Ectodermal cell (in vitro differentiated cells): ENCODE measurements at regions not wholly inside any gene's neighbourhood (a gene's known extent, or its start where the extent isn't known, plus 50 kb on each side); places are given as distances from the start of the nearest gene placed in this dataset.

Experiments
- H3K27ac ChIP-seq: 2 replicates; pipeline ENCODE4 v1.7.0; 2013; ENCODE audit warnings: mild to moderate bottlenecking, low read depth, low read length; ENCODE audit not compliant: insufficient read depth, poor library complexity, severe bottlenecking
- H3K27me3 ChIP-seq: 2 replicates; pipeline ENCODE4 v1.7.0; 2013; ENCODE audit warnings: mild to moderate bottlenecking, low read length; ENCODE audit not compliant: insufficient read depth, control insufficient read depth, poor library complexity, severe bottlenecking
- H3K36me3 ChIP-seq: one replicate; pipeline ENCODE4 v1.7.0; 2013; ENCODE audit warnings: low read length; ENCODE audit not compliant: control insufficient read depth, insufficient read depth
- H3K4me1 ChIP-seq: one replicate; pipeline ENCODE4 v1.7.0; 2013; ENCODE audit warnings: low read length; ENCODE audit not compliant: control insufficient read depth, insufficient read depth
- H3K4me3 ChIP-seq: 2 replicates; pipeline ENCODE4 v1.7.0; 2013; ENCODE audit warnings: low read depth, low read length, control low read depth; ENCODE audit not compliant: insufficient read depth
- H3K9me3 ChIP-seq: 2 replicates; pipeline ENCODE4 v1.7.0; 2013; ENCODE audit warnings: mild to moderate bottlenecking, low read length, moderate library complexity; ENCODE audit not compliant: control insufficient read depth
- WGBS, 2 experiments: methylation state at CpG; one replicate each; pipeline ENCODE4 v1.1.7; 2013; ENCODE audit warnings: missing lambda C conversion rate in 2 of 2; 5-methylcytosine and 5-hydroxymethylcytosine counted together

DNA sequence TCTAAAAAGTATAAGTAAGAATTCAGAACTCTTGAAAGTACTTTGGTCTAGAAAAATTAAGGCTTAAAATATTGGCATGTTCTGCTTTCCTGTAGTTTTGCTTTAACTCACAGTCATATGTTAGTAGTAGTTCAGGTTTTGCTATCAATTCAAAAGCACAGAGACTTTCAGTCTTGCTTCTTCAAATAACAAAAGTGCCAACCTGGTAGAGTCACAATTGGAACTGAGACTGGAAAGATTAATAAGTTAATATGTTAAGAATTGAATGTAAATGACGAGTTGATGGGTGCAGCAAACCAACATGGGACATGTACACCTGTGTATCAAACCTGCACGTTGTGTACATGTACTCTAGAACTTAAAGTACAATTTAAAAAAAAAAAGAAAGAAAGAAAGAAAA is 822.3 kb downstream of the MTRR start:
- Histone ChIP-seq H3K4me3 (no peak overlapping the region), H3K27ac (no peak overlapping the region), H3K27me3 (no peaks in the 10 kb centered on the region), H3K9me3 (no peaks in the 10 kb centered on the region), H3K4me1 (no peaks in the 10 kb centered on the region), H3K36me3 (no peaks in the 10 kb centered on the region)
- WGBS, 2 experiments: 84 to 100% methylated on average over 1 to 2 of the region's 2 CpGs

DNA sequence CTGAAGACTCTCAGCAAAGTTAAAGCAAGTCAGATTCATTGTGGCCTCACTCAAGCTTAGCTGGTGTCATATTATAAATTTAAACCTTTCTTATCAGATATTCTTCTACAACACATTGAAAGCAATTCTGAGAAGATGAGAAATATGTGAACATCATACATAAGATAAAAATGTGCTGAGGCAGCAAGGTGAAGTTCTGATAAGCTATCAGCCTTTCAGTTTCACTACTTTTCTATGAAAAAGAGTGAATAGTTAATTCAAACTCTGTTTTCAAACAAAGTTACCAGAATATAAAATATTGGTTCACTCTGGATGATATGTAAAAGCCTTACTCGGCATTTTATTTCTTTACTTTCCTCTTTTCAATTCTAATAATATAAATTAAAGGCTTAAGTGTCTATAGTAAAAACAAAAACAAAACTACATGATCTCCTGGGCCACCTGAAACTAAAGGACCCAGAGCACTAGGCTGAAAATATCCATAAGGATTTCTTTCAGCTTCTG is 824.4 kb downstream of the MTRR start:
- WGBS, 2 experiments: no CpG with 5 or more reads among the region's 1 CpG
- Histone ChIP-seq H3K9me3 (no peaks in the 10 kb centered on the region), H3K27ac (no peak overlapping the region), H3K4me3 (no peak overlapping the region), H3K4me1 (no peaks in the 10 kb centered on the region), H3K36me3 (no peaks in the 10 kb centered on the region), H3K27me3 (no peaks in the 10 kb centered on the region)

- no peaks in the 10 kb centered on the region for H3K9me3 ChIP-seq
- WGBS, 2 experiments: 94 to 98% methylated on average over 3 of the region's 3 CpGs
Observed at GRCh38 chr5:8694545-8694944, 825.6 kb downstream of the MTRR start.

GRCh38 chr5:8695902-8696845 is 827.2 kb downstream of the MTRR start:
- 88 to 95% methylated on average over 7 to 10 of the region's 10 CpGs for WGBS, 2 experiments
- Histone ChIP-seq H3K4me3 (no peak overlapping the region), H3K4me1 (no peaks in the 10 kb centered on the region), H3K9me3 (no peaks in the 10 kb centered on the region), H3K27me3 (no peaks in the 10 kb centered on the region), H3K27ac (no peak overlapping the region), H3K36me3 (no peaks in the 10 kb centered on the region)

More at GRCh38 chr5:8694545-8694944, 825.6 kb downstream of the MTRR start:
- Histone ChIP-seq H3K27ac (no peak overlapping the region), H3K36me3 (no peaks in the 10 kb centered on the region), H3K4me3 (no peak overlapping the region), H3K27me3 (no peaks in the 10 kb centered on the region), H3K4me1 (no peaks in the 10 kb centered on the region)

- no peaks in the 10 kb centered on the region for H3K27me3 ChIP-seq
- H3K27ac ChIP-seq: no peak overlapping the region
- H3K4me3 ChIP-seq: no peak overlapping the region
- 96 to 97% methylated on average over 5 of the region's 5 CpGs for WGBS, 2 experiments
- H3K36me3 ChIP-seq: no peaks in the 10 kb centered on the region
- no peaks in the 10 kb centered on the region for H3K9me3 ChIP-seq
- H3K4me1 ChIP-seq: no peaks in the 10 kb centered on the region
Observed at GRCh38 chr5:8700222-8700621, 831.3 kb downstream of the MTRR start.

DNA sequence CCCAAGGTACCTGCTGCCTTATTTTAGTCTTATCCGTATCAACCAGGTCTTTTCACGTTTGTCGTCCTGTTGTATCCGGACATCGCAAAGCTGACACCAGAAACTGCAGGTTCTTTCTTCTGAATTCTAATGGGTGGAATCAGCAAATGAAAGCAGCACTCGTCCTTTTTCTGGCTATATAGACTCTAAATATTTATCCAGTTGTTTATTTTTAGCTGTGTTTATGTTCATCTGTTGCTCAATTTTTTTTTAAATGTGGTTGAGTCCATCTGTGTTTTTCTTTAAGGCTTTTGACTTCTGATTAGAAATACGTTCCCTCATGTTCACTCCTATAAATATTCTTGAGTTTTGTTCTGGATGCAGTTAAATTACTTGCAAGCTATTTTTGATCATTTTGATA is 831.7 kb downstream of the MTRR start:
- 90 to 98% methylated on average over 6 to 7 of the region's 7 CpGs for WGBS, 2 experiments
- H3K4me3 ChIP-seq: no peak overlapping the region
- H3K36me3 ChIP-seq: no peaks in the 10 kb centered on the region
- H3K27me3 ChIP-seq: no peaks in the 10 kb centered on the region
- H3K4me1 ChIP-seq: no peaks in the 10 kb centered on the region
- no peaks in the 10 kb centered on the region for H3K9me3 ChIP-seq
- no peak overlapping the region for H3K27ac ChIP-seq

GRCh38 chr5:8701251-8701650 is 832.3 kb downstream of the MTRR start:
- no peaks in the 10 kb centered on the region for H3K9me3 ChIP-seq
- no peaks in the 10 kb centered on the region for H3K27me3 ChIP-seq
- no peak overlapping the region for H3K4me3 ChIP-seq
- H3K27ac ChIP-seq: no peak overlapping the region
- H3K36me3 ChIP-seq: no peaks in the 10 kb centered on the region
- WGBS, 2 experiments: 91% methylated on average over 2 of the region's 2 CpGs
- H3K4me1 ChIP-seq: no peaks in the 10 kb centered on the region

DNA sequence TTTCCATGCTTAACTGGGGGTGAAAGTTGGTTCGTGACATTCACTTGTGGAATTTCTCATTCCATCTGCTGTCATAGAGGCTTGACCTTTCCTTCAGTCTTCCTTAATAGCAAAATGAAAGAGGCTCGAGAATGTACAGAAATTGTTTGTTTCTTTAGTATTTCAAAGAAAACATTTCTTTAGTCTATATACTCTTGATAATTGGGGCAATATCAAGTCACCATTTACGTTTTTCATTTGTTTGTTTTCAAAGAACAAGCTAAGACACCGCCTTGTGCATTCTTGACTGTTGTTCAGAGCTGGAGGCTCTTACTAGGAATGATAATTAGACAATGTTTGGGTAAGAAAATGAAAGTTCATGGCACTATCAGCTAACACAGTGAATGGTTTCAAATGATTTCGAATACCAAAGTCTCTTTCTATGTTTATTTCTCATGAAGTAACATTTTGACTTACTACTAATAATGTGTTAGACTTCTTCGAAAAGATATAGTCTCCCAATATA is 835.4 kb downstream of the SEMA5A start:
- no peaks in the 10 kb centered on the region for H3K4me1 ChIP-seq
- no peaks in the 10 kb centered on the region for H3K9me3 ChIP-seq
- H3K36me3 ChIP-seq: no peaks in the 10 kb centered on the region
- 91 to 93% methylated on average over 3 to 4 of the region's 6 CpGs for WGBS, 2 experiments
- H3K27ac ChIP-seq: no peak overlapping the region
- H3K4me3 ChIP-seq: no peak overlapping the region
- no peaks in the 10 kb centered on the region for H3K27me3 ChIP-seq

DNA sequence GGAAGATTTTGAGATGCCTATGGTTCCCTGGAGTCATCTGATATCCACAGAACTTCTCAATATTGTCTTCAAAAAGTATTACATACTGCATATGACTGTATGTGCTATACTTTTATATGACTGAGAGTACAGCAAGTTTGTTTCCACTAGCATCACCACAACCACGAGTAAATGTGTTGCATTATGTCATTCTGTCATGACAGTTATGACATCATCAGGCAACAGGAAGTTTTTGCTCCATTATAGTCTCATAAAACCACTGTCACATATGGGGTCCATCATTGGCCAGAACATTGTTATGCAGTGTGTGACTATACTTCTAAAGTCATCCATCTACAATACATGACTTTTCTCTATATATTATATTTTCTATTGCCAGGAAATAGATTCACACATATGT is 831.7 kb downstream of the SEMA5A start:
- H3K27me3 ChIP-seq: no peaks in the 10 kb centered on the region

GRCh38 chr5:8714861-8715260 is 831.0 kb downstream of the SEMA5A start:
- no peaks in the 10 kb centered on the region for H3K9me3 ChIP-seq
- H3K4me3 ChIP-seq: no peak overlapping the region
- H3K4me1 ChIP-seq: no peaks in the 10 kb centered on the region
- no peaks in the 10 kb centered on the region for H3K36me3 ChIP-seq
- 90 to 100% methylated on average over 1 of the region's 1 CpG for whole genome bisulfite sequencing, 2 experiments
- no peak overlapping the region for H3K27ac ChIP-seq
- no peaks in the 10 kb centered on the region for H3K27me3 ChIP-seq

More for the DNA sequence above, 831.7 kb downstream of the SEMA5A start:
- 93 to 100% methylated on average over 1 of the region's 1 CpG for WGBS, 2 experiments
- Histone ChIP-seq H3K27ac (no peak overlapping the region), H3K4me1 (no peaks in the 10 kb centered on the region), H3K36me3 (no peaks in the 10 kb centered on the region), H3K4me3 (no peak overlapping the region), H3K9me3 (no peaks in the 10 kb centered on the region)
